RWPE2 (cell line): ENCODE measurements at regions not wholly inside any gene's neighbourhood (a gene's known extent, or its start where the extent isn't known, plus 50 kb on each side); places are given as distances from the start of the nearest gene placed in this dataset.
A peak's percentile ranks its signal among the peaks of the same experiment; 100 is the strongest.

Source experiments
- ATAC-seq: fragments of 200-7000 bp; cut with Tn5 transposase; 3 replicates; pipeline ENCODE4 v1.9.1; 2021; ENCODE audit warnings: low read depth
- DNase-seq: peaks from one replicate; pipeline ENCODE4 v3.0.0-alpha.2; 2020; ENCODE audit warnings: low spot score
- H3K27ac ChIP-seq: fragments of 450-650 bp; 2 replicates; pipeline ENCODE4 v1.5.1; 2017; ENCODE audit warnings: mild to moderate bottlenecking; ENCODE audit not compliant: poor library complexity, severe bottlenecking
- H3K27me3 ChIP-seq: fragments of 250-450 bp; sonication (Bioruptor Pico); 2 replicates; pipeline ENCODE4 v1.5.1; 2021; ENCODE audit warnings: mild to moderate bottlenecking, moderate library complexity; ENCODE audit not compliant: insufficient read depth, poor library complexity, severe bottlenecking
- H3K36me3 ChIP-seq: fragments of 250-450 bp; sonication (Bioruptor Pico); 2 replicates; pipeline ENCODE4 v1.5.1; 2020; ENCODE audit warnings: low read depth, mild to moderate bottlenecking, moderate library complexity
- H3K4me1 ChIP-seq: fragments of 250-450 bp; sonication (Bioruptor Pico); 2 replicates; pipeline ENCODE4 v1.5.1; 2021; ENCODE audit warnings: mild to moderate bottlenecking, moderate library complexity; ENCODE audit not compliant: insufficient read depth, poor library complexity, severe bottlenecking
- H3K4me3 ChIP-seq: fragments of 250-450 bp; sonication (Bioruptor Pico); 2 replicates; pipeline ENCODE4 v1.5.1; 2021; ENCODE audit warnings: mild to moderate bottlenecking, moderate library complexity; ENCODE audit not compliant: severe bottlenecking
- H3K9me3 ChIP-seq: fragments of 250-450 bp; sonication (Bioruptor Pico); 2 replicates; pipeline ENCODE4 v1.5.1; 2021; ENCODE audit warnings: mild to moderate bottlenecking, moderate library complexity; ENCODE audit not compliant: severe bottlenecking
- CTCF ChIP-seq: fragments of 450-650 bp; IDR thresholded peaks from one replicate; pipeline ENCODE4 v1.5.1; 2017; ENCODE audit warnings: mild to moderate bottlenecking, moderate library complexity; ENCODE audit not compliant: poor library complexity, severe bottlenecking

GRCh38 chr20:7313047-7313446 is 545.6 kb downstream of the BMP2 start:
- DNase-seq: no peak
- H3K27me3 ChIP-seq: no peaks in the 10 kb centered on the region
- no peaks in the 10 kb centered on the region for H3K36me3 ChIP-seq
- no peak overlapping the region for H3K4me3 ChIP-seq
- no peaks in the 10 kb centered on the region for H3K9me3 ChIP-seq
- peak; percentile 68 for ATAC-seq
- peaks cover 16% of the 10 kb centered on the region for H3K4me1 ChIP-seq
- TF ChIP-seq CTCF: no peak
- H3K27ac ChIP-seq: no peak overlapping the region

- Histone ChIP-seq H3K27ac (no peak overlapping the region), H3K9me3 (no peaks in the 10 kb centered on the region), H3K4me3 (no peak overlapping the region), H3K4me1 (no peaks in the 10 kb centered on the region), H3K27me3 (no peaks in the 10 kb centered on the region), H3K36me3 (no peaks in the 10 kb centered on the region)
- no peak for ATAC-seq
- TF ChIP-seq CTCF: no peak
- no peak for DNase-seq
These were observed 556.5 kb downstream of the BMP2 start for GRCh38 chr20:7323957-7324356.

- Histone ChIP-seq H3K36me3 (no peaks in the 10 kb centered on the region), H3K9me3 (no peaks in the 10 kb centered on the region), H3K4me1 (no peaks in the 10 kb centered on the region), H3K27me3 (no peaks in the 10 kb centered on the region), H3K4me3 (no peak overlapping the region), H3K27ac (no peak overlapping the region)
- ATAC-seq (no peak), DNase-seq (no peak)
- TF ChIP-seq CTCF: no peak
These were observed 560.3 kb downstream of the BMP2 start for GRCh38 chr20:7327810-7328209.

- no peak for DNase-seq
- Histone ChIP-seq H3K36me3 (no peaks in the 10 kb centered on the region), H3K4me3 (no peak overlapping the region), H3K4me1 (no peaks in the 10 kb centered on the region), H3K27ac (no peak overlapping the region), H3K27me3 (no peaks in the 10 kb centered on the region), H3K9me3 (no peaks in the 10 kb centered on the region)
- no peak for ATAC-seq
- TF ChIP-seq CTCF: no peak
These were observed 563.4 kb downstream of the BMP2 start for GRCh38 chr20:7330850-7331249.

- Histone ChIP-seq H3K27ac (no peak overlapping the region), H3K27me3 (no peaks in the 10 kb centered on the region), H3K36me3 (no peaks in the 10 kb centered on the region), H3K9me3 (no peaks in the 10 kb centered on the region), H3K4me3 (no peak overlapping the region), H3K4me1 (no peaks in the 10 kb centered on the region)
- ATAC-seq: no peak
- no peak for DNase-seq
- TF ChIP-seq CTCF: no peak
These were observed 564.7 kb downstream of the BMP2 start for GRCh38 chr20:7332169-7332568.
